ENCODE measurements at regions not wholly inside any gene's neighbourhood (a gene's known extent, or its start where the extent isn't known, plus 50 kb on each side); places are given as distances from the start of the nearest gene placed in this dataset.
"Not testable (repeated sequence)": the region's sequence is repeated elsewhere in the genome, so short reads cannot be mapped to it uniquely, and the experiment has no call there.

DNA sequence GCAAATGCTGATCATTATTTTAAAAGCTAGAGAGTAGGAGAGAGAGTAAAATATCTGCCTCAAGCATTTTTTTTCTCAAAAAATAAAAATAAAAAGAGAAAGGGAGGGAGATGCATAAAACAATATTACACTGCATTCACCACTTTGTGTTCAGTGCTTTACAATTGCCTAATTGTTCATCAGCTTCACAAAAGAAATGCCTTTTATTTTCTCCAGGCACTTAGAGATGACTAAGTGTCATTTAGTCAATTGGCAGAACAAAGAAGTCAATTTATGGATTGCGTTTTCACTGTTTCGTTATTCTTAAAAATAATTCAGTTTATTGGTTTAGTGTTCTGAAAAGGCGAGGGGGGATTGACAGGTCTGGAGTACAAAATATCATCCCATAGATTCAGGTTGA, 232.5 kb upstream of the CCNH start:
- no peak for DNase-seq (ENCODE audit: low read depth in 2 of 2)

DNA sequence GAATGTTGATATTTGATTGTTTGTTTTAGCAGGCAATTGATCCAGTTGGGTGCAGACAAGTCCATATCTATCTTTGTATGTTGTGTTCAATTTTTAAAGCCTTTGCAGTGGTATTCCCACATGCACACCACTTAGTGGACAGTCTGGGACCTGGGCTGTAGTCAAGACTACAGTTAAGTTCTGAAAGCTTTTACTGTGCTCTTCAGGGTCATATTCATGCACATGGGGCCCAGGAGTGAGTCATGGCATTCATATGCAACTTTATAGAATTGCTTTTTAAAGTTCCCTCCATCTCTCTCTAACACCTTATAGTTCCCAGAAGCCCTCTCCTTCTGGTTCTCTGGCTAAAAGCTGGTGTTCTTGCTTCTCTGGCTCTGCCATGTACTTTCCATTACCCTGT, 228.2 kb upstream of the CCNH start:
- DNase-seq (ENCODE audit: low read depth in 2 of 2): no peak

DNA sequence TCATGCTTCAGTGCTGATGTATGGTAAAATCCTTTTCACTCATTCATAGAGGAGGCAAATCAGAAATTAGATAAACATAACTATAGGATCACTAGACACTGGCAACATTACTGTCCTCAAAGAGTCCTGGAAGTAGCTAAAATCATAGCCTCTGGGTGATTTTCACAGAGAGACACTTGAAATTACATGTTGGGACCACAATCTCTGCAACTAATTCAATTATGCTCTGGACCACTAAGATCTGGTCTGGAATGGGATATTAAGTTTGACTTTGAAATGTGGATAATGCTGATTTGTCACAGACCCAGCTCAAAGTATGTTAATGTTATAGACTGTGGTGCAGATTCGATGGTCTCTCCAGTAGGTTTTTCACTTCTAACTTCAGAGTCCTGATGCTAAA, 214.6 kb upstream of the CCNH start:
- no peak for DNase-seq (ENCODE audit: low read depth in 2 of 2)

DNA sequence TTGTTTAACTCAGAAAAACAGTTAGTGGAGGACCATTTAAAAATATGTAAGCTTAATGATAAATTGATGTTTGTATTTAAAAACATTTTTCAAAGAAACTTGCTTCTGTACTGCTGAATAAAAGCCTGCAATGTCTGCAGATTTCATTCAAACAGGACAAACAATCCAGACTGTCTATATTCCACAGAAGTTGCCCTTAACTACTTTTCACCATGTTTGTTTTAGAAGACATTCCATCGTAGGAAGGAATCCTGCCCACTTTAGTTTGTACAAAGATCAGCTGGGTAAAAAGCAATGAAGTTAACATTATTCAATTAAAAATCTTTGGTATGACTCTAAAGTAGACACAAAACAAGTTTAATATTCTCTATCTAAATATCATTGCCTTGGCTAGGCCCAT, 195.7 kb upstream of the CCNH start:
- DNase-seq (ENCODE audit: low read depth in 2 of 2): no peak

DNA sequence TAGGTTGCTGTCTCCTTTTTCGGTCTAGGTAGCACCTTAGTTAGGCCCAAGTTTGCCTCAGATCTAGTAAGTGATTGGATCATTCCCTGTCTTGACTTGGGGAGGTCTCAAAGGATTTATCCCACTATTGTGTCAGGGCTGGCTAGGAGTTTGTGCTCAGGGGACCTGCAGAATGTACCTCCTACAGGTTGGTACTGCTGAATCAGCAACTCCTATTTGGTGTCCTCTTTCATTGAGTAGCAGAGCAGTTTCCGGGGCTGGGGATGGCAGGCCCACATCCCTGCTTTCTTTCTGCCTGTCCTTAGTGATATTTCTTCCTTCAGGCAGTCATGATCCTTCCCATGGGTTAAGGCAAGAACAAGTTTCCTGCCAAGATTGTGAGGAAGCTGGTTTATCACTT, 192.9 kb upstream of the CCNH start:
- no peak for DNase-seq (ENCODE audit: low read depth in 2 of 2)

DNA sequence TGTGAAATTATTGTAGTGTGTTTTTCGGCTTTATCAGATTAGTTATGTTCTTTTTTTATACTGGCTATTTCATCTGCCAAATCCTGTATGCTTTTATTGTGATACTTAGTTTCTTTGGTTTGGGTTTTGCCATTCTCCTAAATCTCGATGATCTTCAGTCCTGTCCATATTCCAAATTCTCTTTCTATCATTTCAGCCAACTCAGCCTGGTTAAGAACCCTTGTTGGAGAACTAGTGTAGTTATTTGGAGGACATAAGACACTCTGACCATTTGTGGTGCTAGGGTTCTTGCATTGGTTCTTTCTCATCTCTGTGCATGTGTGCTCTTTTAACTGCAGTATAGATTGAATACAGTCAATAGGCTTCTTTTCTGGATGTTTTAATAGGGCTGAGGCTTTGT, 187.0 kb upstream of the CCNH start:
- no peak for DNase-seq (ENCODE audit: low read depth in 2 of 2)

DNA sequence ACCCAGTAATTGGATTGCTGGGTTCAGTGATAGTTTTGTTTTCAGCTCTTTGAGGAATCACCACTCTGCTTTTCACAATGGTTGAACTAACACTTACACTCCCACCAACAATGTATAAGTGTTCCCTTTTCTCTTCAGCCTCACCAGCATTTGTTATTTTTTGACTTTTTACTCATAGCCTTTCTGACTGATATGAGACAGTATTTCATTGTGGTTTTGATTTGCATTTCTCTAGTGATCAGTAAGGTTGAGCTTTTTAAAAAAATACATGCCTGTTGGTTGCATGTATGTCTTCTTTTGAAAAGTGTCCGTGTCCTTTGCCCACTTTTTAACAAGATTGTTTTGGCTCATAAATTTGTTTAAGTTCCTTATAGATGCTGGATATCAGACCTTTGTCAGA, 185.7 kb upstream of the CCNH start:
- DNase-seq (ENCODE audit: low read depth in 2 of 2): no peak

DNA sequence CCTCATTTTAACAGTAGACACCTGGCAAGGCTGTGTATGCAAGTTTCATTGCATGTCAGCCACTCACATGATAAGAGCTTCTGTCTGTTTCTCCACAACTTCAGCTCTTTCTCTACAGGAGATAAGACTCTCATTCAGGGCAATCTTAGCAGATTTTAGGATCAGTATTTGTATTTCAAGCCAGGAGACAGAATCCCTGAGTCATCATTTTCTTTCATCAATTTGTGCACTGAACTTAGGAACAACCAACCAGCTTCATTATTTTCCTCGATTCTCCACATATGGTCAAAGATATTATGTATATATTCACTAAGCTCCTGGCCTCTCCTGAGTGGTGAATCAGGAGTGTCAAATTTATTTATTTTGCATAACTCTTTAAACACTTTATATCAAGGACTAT, 181.8 kb upstream of the CCNH start:
- DNase-seq (ENCODE audit: low read depth in 2 of 2): no peak

DNA sequence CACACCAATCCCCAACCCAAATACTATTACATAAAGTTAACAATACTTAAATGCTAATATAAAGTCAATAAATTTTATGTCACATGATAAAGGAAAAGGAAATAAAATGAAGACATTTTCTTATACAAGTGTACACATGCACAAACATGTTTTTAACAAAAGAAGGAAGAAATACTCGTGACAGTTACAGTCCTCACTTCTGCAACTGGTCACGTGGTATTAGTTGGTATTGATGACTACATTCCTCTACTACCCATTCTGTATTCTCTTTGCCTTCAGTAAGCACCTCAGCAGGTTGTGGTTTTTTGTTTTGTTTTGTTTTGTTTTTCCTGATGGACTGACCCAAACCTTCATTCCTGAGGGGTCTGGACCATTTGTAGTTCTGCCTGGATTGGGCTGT, 176.9 kb upstream of the CCNH start:
- DNase-seq (ENCODE audit: low read depth in 2 of 2): no peak

DNA sequence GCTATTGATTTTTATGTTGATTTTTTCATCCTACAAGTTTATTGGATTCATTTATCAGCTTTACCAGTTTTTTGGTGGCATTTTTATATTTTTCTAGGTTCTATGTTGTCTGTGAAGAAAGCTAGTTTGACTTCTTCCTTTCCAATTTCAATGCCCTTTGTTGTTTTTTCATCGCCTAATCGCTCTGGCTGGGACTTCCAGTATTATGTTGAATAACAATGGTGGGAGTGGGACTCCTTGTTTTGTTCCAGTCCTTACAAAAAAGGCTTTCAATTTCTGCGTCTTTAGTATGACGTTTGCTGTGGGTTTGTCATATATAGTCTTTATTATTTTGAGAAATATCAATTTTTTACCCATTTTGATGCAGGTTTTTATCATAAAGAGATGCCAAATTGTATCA, 175.6 kb upstream of the CCNH start:
- DNase-seq (ENCODE audit: low read depth in 2 of 2): no peak

DNA sequence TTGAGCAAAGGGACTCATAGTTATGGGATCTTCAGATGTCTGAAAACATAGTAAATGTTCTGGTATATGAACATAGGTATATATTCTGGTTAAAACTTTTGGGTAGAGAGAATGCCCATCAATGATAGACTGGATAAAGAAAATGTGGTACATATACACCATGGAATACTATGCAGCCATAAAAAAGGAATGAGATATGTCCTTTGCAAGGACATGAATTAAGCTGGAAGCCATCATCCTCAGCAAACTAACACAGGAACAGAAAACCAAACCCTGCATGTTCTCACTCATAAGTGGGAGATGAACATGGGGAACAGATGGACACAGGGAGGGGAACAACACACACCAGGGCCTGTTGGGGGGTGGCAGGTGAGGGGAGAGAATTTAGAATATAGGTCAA, 171.0 kb upstream of the CCNH start:
- not testable (repeated sequence) for DNase-seq (ENCODE audit: low read depth in 2 of 2)

DNA sequence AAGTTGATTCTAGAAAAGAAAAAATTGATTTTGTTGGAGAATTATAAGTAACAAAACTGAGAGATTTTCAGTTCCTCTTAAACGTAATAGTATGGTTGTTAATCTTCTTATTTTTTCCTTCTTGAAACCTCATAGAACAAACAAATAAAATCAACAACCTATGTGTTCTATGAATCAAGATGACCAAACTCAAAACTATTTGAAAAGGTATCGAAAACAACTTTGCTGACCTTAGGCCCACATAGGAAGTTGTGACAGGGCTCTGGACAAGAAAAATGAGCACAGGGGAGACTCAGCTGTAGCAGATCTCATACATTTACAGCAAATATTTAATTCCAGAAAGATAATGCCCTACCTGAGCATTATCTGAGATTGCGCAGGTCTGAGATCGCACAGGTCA, 169.4 kb upstream of the CCNH start:
- no peak for DNase-seq (ENCODE audit: low read depth in 2 of 2)

DNA sequence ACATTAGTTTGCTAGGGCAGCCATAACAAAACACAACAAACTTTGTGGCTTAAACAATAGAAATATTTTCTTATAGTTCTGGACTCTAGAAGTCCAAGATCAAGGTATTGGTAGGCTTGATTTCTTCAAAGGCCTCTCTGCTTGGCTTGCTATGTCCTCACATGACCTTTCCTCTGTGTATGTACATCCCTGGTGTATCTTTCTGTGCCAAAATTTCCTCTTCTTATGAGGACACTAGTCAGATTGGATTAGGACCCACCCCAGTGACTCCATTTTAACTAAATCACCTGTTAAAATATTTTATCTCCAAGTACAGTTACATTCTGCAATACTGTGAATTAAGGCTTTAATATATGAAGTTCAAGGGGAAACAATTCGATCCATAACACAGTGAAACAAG, 168.9 kb upstream of the CCNH start:
- no peak for DNase-seq (ENCODE audit: low read depth in 2 of 2)

DNA sequence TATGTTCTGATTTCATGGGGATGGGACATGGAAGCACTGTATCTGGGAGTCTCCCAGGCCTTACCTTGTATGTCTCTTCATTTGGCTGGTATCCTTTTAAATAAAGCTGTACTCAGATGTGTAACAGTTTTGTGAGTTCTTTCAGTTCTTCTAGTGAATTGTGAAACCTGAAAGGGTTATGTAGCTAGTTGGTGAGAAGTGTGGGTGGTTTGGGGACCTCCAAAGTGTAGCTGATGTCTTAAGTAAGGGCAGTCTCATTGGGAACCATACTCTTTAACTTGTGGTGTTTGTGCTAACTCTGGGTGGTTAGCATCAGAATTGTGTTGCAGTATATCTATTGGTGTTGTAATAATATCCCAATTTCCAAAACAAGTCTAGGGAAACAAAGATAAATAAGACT, 166.9 kb upstream of the CCNH start:
- no peak for DNase-seq (ENCODE audit: low read depth in 2 of 2)

DNA sequence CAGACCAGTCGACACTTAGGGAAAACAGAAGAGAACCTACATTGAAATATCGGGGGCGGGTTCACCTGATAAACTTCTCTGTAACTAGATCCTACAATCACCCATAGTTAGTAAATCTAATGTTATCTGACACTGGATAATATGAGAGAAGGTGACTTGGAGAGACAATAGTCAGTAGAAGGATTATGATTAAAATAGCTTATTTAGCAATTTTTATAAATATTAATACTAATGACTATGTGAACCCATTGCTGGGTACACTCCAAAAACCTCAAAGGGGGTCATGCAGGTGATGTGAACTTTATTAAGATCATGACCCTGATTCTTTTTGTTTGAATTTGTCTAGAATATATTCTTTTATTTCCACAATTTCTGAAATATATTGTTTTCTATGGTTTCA, 164.1 kb upstream of the CCNH start:
- no peak for DNase-seq (ENCODE audit: low read depth in 2 of 2)

DNA sequence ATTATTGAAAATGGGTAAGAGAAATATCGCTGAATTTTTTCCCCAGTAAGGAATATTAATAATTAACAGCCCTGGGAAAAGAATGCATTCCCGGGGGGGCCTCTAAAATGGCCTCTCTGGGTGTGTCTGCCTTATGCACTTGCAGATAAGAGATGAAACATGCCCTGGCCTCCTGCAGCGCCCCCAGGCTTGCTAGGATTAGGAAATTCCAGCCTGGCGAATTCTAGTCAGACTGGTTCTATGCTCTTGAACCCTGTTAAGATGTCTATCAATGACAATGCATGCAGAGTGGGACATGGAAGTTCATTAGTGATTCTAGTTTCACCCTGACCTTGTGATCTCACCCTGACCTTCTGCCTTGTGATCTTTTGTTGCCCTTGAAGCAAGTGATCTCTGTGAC, 163.6 kb upstream of the CCNH start:
- DNase-seq (ENCODE audit: low read depth in 2 of 2): not testable (repeated sequence)

DNA sequence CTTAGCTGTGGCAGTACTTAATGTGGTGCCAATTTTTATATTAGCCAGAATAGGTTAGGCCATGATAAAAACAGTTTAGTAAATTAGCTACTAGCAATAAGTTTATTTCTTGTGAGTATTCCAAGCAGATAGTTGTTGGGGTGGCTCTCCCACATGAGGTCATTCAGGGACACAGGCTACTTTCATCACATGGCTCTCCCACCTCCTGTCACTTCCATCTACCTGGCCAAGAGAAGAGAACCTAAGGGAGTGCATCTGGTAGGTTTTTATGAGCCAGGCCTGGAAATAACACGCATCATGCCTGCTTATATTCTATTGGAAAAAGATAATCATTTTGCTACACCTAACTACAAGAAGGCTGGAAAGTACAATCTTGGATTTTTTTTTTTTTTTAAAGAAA, 161.4 kb upstream of the CCNH start:
- DNase-seq (ENCODE audit: low read depth in 2 of 2): no peak

DNA sequence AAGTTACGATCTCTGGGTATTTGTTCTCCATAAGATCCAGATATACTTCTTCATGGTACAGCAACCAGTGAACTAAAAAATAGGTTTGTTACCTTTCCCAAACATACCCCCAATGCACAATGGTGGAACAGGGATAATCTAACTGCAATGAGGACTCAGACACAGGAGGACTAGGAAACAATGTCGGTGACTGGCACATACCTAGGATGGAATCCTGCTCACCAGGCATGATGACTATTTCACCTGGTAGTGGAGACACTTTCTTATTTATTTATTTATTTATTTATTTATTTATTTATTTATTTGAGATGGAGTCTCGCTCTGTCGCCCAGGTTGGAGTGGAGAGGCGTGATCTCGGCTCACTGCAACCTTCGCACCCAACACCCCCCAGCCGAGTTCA, 159.9 kb upstream of the CCNH start:
- DNase-seq (ENCODE audit: low read depth in 2 of 2): no peak

DNA sequence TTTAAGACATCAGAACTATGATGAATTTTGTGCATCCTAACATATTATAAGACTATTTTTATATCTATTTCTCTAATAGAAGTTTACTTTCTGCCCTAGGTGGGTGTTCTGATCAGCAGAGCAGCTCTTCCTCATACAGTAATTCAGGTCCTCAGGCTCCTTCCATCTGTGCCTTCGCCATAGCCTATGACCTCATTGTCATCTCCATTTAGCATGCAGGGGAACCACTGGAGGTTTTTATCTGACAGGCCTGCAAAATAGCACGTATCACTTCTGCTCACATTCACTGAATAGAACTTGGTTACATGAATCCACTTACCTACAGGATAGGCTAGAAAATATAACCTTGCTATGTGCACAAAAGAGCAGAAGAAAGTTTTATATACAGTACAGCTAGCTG, 159.4 kb upstream of the CCNH start:
- no peak for DNase-seq (ENCODE audit: low read depth in 2 of 2)

DNA sequence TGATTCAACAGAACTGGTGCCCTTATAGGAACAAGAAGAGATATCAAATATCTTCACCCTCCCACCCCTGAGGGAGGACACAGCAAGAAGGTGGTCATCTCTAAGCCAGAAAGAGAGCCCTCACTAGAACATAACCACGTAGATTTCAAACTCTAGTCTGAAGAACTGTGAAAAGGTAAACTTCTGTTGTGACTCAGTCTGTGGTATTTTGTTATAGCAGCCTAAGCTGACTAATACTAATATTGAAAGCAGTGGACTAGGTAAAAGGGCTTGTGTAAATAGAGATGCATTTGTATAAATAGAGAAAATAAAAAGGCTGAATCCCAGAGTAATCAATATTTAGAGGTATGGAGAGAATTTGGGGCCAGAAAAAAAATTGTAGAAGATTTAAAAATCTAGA, 157.6 kb upstream of the CCNH start:
- no peak for DNase-seq (ENCODE audit: low read depth in 2 of 2)

DNA sequence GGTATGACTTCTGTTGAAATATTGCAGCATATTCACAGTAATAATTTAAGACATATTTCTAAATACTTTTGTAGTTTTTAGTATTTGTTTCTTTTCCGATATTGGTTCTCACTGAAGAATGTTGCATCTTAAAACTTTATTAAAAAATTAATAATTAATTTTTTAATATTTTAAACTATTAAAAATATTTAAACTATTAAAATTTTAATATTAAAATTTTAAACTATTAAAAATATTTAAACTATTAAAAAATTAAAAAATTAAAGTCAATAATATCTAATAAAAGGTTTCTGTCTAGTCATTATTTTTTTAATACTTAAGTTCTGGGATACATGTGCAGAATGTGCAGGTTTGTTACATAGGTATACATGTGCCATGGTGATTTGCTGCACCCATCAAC, 149.3 kb upstream of the CCNH start:
- no peak for DNase-seq (ENCODE audit: low read depth in 2 of 2)

DNA sequence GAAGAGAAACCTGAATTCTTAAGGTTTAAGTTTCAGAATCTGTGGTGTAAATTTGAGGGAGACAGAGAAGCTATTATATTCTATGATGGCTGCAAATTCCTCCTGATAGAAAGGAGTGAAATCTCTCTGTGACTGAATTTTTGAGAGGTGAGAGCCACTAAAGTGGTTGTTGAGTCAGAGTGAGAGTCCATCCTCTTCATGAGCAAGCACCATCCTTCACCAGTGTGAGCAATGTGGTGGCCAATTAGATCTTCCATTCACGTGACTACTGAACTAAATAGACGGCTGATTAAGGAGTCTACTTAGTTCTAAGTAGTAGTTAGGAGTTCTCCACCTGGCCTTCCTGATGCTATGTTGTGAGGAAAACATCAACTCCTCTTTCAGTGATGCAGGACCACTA, 147.8 kb upstream of the CCNH start:
- no peak for DNase-seq (ENCODE audit: low read depth in 2 of 2)

DNA sequence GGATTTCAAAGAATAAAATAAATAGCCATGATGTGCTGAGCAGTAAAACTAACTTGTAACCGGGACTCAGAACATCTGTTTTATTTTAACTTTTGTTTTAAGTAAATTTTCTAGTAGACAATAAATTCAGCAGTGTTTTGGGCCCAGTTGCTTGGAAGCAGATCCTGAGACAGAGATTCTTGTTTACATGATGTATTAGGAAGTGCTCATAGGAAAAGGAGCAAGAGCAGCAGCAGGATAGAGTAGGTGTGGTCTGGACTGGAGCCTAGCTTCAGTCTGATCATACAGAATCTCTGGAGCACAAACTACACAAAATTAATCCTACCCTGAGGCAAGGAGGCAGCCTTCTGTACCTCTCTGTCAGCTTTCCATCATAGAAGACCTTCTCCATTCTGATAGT, 139.2 kb upstream of the CCNH start:
- DNase-seq (ENCODE audit: low read depth in 2 of 2): no peak

DNA sequence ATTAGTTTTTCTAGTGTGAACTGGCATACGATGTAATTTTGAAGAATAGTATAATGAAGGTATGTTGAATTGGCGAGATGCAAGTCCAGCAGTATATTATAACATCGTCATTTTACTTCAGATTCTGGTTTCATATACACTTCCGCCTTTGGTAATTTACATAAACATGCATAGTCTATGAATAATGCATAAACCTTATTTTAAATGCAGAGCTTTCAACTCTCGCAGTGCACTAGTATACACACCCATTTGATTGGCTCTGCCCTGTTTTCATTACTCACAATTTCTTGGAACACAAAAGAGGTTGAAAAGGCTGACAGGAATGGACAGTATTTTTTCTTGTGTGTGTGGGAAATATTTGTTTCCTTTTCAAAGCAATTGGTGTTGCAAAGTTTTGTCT, 128.9 kb upstream of the CCNH start:
- no peak for DNase-seq (ENCODE audit: low read depth in 2 of 2)

DNA sequence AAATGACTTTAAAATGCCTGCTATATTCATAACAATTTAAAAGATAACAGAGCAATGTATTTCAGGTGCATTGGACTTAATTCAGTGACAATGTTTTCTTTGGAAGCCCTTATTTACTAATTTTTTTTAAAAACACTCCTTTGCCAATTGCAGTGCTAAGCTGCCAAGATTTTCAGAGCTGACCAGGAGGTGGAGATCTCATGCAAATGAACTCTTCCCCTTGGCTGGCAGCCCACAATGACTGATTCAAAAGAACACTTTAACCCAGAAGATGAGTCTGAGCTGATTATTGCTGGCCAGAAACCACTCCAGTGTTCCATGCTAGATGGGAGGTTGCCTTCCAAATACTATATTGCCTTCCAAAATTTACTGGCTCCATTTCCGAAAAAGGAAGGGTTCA, 128.3 kb upstream of the CCNH start:
- no peak for DNase-seq (ENCODE audit: low read depth in 2 of 2)
